GM13976 (cell line): ENCODE measurements at regions not wholly inside any gene's neighbourhood (a gene's known extent, or its start where the extent isn't known, plus 50 kb on each side); places are given as distances from the start of the nearest gene placed in this dataset.

Experiments used
- DNase-seq: peaks from one replicate; pipeline ENCODE4 v3.0.0; 2012; ENCODE audit warnings: low spot score
- CTCF ChIP-seq: IDR thresholded peaks from 2 replicates; pipeline ENCODE4 v1.5.1; 2012; ENCODE audit warnings: borderline replicate concordance, mild to moderate bottlenecking; ENCODE audit not compliant: insufficient read depth; ENCODE audit errors: extremely low read depth, missing control alignments, control extremely low read depth
- in situ Hi-C: fragments of 300-500 bp; cut with MboI; formaldehyde crosslinking; loops from one replicate; pipeline ENCODE4 v1.12.0; 2022; ENCODE audit warnings: low sequenced_read_pairs, mixed read lengths, inconsistent platforms; ENCODE audit not compliant: unreplicated experiment

- in situ Hi-C loops = no loop called here
- no peak for TF ChIP-seq CTCF
- DNase-seq = no peak
These were observed 185.8 kb upstream of the POU1F1 start for GRCh38 chr3:87462228-87462627.

- TF ChIP-seq CTCF = no peak
- in situ Hi-C loops = no loop called here
- DNase-seq = no peak
These were observed 185.1 kb upstream of the POU1F1 start for GRCh38 chr3:87461443-87461842.

- no peak for DNase-seq
- TF ChIP-seq CTCF = no peak
- in situ Hi-C loops = no loop called here
These were observed 184.7 kb upstream of the POU1F1 start for GRCh38 chr3:87461036-87461435.

- in situ Hi-C loops = no loop called here
- no peak for TF ChIP-seq CTCF
- no peak for DNase-seq
These were observed 172.2 kb upstream of the POU1F1 start for GRCh38 chr3:87448558-87448957.

- in situ Hi-C loops = no loop called here
- no peak for TF ChIP-seq CTCF
These were observed 170.5 kb upstream of the POU1F1 start for GRCh38 chr3:87446849-87447387.

GRCh38 chr3:87442470-87442869 is 166.1 kb upstream of the POU1F1 start:
- no peak for DNase-seq
- TF ChIP-seq CTCF = no peak
- in situ Hi-C loops = no loop called here

More at GRCh38 chr3:87446849-87447387, 170.5 kb upstream of the POU1F1 start:
- no peak for DNase-seq

GRCh38 chr3:87437765-87438164 is 161.4 kb upstream of the POU1F1 start:
- in situ Hi-C loops = no loop called here
- DNase-seq = no peak
- no peak for TF ChIP-seq CTCF
